ENCODE measurements at regions not wholly inside any gene's neighbourhood (a gene's known extent, or its start where the extent isn't known, plus 50 kb on each side); places are given as distances from the start of the nearest gene placed in this dataset.

GRCh38 chr14:80080601-80081000, 130.7 kb downstream of the DIO2 start:
- TF ChIP-seq CTCF (IDR thresholded peaks at IDR 0.05 in 2 of 3, conservative IDR thresholded peaks at IDR 0.05 in 1 of 3; ENCODE audit: borderline replicate concordance in 1 of 3, insufficient read depth in 1 of 3, low read depth in 2 of 3, low read length in 2 of 3), result no peak
- TF ChIP-seq EZH2 (IDR thresholded peaks at IDR 0.05), result no peak
- TF ChIP-seq EZH2phosphoT487 (IDR thresholded peaks at IDR 0.05; ENCODE audit: borderline replicate concordance), result no peak
- TF ChIP-seq MAX (IDR thresholded peaks at IDR 0.05), result no peak
- TF ChIP-seq ZNF274 (IDR thresholded peaks at IDR 0.05; ENCODE audit: low read depth, low read length), result no peak
- TF ChIP-seq POLR2A (IDR thresholded peaks at IDR 0.05; ENCODE audit: borderline replicate concordance, extremely low read depth, insufficient read depth, insufficient read length), result no peak
- TF ChIP-seq POLR2AphosphoS5 (IDR thresholded peaks at IDR 0.05; ENCODE audit: low read depth, low read length), result no peak
- no peak for TF ChIP-seq ELF1 (IDR thresholded peaks at IDR 0.05; ENCODE audit: borderline replicate concordance, low read depth)
- no peak for TF ChIP-seq ZBTB33 (IDR thresholded peaks at IDR 0.05; ENCODE audit: extremely low read depth, insufficient replicate concordance, low read length)
- TF ChIP-seq ZFX (IDR thresholded peaks at IDR 0.05), result no peak
- no peak for TF ChIP-seq TCF7L2 (IDR thresholded peaks at IDR 0.05; ENCODE audit: borderline replicate concordance, extremely low read depth, insufficient read depth, insufficient read length)
- no peak for TF ChIP-seq CEBPB (IDR thresholded peaks at IDR 0.05; ENCODE audit: low read depth)

Measured in HCT116 (cell line).